GM18861 (cell line): ENCODE measurements at regions not wholly inside any gene's neighbourhood (a gene's known extent, or its start where the extent isn't known, plus 50 kb on each side); places are given as distances from the start of the nearest gene placed in this dataset.
"Not testable (repeated sequence)": the region's sequence is repeated elsewhere in the genome, so short reads cannot be mapped to it uniquely, and the experiment has no call there.

Experiments used
- ATAC-seq: cut with Tn5 transposase; IDR thresholded peaks from one replicate; pipeline ENCODE4 v1.9.1; 2021; ENCODE audit not compliant: unreplicated experiment

DNA sequence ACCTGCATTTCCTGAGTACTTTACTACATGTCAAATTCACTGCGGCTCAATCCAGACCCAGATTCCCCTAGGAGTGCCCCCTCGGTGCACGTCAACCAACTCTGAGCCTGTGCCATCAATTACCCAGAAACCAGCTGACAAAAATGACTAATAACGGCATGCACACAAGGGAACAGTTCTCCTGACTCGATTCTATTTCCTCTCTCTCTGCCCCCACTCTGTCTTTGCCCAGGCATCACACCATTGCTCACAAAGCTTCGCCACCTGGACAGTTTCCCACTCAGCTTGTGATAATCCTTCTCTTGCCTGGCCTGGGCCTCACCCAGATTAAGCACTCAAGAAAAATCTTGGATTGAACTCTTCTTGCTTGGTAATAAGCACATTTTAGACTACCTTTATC lies 115.3 kb upstream of the NDUFV2 start:
- ATAC-seq = no peak

- peak; percentile 78 for ATAC-seq
Measured at GRCh38 chr18:8988260-8988871, 114.1 kb upstream of the NDUFV2 start.

- ATAC-seq = no peak
Measured at GRCh38 chr18:8989017-8989416, 113.5 kb upstream of the NDUFV2 start.

DNA sequence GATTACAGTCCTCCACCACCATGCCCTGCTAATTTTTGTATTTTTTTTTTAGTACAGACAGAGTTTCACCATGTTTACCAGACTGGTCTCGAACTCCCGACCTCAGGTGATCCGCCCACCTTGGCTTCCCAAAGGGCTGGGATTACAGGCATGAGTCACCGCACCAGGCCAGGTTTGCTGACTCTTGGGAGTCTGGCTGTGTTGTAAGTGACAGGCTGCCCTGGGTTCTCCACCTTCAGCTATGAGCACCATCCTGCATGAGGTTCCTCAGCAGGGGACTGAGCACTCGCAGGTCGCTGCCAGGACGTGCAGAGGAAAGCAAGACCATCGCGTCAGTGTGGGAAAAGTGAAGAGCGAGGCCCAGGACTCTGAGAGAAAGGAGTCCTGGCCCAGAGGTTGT lies 112.6 kb upstream of the NDUFV2 start:
- ATAC-seq = no peak

DNA sequence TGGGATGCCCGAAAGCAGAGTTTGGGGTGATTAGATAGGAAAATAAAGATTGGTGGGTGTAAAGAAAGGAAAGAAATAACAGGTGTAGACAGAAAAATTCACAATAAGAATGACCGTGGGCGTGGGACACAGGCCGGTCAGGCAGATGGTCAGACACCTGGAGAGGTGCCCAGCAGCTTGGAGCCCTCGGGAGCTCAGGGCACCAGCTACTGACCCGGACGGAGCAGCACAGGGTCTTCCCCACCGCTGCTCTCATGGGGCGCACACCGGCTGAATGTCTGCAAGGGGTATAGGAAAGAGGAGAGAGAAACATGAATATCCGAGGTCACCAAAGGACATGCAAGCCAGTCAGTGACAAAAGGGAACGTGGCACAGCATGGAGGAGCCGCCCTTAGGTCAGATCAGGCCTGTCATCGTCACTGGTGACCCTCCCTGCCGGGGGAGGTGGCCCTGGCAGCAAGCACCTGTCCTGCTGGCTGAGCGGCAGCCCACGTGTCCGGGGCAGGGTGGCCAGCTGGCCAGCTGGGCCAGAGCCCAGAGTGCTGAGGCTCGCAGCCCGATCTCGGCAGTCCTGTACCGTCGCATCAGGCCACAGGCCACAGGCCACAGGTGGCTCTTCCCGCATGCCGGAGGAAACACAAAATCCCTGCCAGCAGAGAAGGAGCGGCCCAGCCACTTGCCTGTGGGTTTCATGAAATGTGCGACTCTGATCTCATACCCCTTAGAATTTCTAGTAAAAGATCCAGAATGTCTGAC lies 112.0 kb upstream of the NDUFV2 start:
- ATAC-seq = no peak

GRCh38 chr18:8991155-8991554 lies 111.3 kb upstream of the NDUFV2 start:
- no peak for ATAC-seq

DNA sequence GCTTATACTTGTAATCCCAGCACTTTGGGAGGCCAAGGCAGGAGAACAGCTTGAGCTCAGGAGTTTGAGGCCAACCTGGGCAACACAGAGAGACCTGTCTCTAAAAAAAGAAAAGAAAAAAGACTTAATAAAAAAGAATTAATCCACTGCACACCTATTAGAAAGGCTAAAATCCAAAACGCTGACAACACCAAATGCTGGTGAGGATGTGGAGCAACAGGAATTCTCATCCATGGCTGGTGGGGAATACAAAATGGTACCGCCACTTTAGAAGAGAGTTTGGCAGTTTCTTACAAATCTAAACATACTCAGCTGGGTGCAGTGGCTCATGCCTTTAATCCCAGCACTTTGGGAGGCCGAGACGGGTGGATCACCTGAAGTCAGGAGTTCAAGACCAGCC lies 110.0 kb upstream of the NDUFV2 start:
- not testable (repeated sequence) for ATAC-seq

DNA sequence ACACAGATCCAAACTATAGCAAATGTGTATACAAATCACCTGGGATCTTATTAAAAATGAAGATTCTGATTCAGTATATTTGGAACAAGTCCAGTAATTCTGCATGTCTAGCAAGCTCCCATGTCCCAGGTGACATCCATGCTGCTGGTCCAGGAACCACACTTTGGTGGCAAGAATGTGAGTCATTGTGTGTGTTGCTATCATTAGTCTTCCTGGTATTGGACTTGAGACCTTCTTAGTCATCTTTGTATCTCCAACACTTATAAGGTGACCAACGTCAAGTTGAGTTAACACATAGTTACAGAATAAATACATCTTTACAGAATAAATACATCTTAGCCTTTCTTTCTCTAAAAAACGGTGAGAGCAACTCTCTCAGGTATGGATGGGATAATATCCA lies 107.9 kb upstream of the NDUFV2 start:
- ATAC-seq = no peak

DNA sequence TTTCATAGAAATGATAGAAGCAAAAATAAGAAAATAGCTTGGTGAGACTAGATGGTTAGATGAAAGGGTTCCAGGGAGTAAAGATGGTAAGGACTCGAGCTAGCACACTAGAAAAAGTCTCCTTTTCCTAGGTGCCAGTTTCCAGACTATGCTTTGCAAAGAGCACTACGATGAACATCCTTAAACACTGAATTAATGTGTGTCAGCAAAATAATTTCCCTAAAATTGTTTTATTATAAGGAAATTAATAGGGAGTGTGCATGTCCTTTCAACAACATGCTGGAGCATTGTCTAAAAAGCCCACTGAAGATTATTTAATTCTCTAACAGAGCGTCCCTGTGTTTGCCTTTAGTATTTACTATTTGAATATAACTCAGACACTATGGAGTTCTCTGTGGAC lies 107.4 kb upstream of the NDUFV2 start:
- no peak for ATAC-seq

- ATAC-seq = no peak
Measured at GRCh38 chr18:8996771-8997432, 105.6 kb upstream of the NDUFV2 start.

GRCh38 chr18:8997634-8998033 lies 104.9 kb upstream of the NDUFV2 start:
- no peak for ATAC-seq

DNA sequence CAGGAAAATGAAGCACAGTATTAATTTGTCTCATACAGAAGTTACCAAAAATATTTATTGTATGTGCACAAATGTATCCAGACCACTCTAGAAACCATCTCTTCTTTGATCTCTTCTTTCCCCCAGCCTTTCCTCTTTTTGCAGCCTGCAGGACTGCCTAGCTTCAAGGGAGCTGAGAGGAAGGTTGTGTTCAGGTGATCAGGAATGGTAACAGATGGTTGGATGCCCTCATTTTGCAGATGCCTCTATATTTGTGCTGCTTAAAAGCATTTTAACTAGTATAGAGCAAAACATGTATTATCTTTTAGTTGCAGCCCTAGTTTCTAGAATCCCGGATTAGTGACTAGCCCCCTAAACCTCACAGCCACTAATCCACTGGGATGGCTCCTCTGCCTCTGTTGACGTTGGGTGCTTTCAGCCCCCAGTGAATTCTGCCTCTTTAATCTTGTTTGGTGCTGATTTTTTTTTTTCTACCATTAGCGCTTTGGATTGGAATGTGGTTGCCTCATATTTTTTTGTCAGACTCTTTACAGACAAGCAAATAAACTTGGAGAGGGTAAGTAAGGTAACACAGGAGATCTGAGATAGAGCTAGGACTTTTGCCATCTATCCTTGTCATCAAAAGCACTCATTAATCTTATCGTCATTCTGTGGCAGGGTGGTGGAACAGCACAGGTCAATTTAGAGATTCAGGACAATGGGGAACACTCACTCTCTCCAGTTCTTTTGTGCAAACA lies 103.8 kb upstream of the NDUFV2 start:
- no peak for ATAC-seq

- ATAC-seq = no peak
Measured at GRCh38 chr18:8999872-9000271, 102.6 kb upstream of the NDUFV2 start.

DNA sequence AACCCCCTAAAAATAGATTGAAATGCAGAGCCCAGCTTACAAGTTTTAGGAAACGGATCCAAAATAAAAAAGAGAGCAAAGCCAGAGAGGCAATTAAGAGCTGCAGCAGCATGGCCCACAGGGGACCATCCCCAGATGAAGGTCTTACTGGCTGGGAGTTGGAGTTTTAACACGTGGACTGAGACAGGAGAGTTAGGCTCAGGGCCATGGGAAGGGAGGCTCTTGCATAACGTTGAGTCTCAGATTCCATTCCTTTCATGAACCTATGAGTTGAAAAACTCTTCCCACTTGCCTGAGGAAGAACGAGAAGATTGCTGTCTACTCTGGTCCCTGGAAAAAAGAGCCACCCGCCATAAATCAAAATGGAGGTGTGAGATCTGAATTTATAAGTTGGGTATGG lies 101.8 kb upstream of the NDUFV2 start:
- no peak for ATAC-seq

DNA sequence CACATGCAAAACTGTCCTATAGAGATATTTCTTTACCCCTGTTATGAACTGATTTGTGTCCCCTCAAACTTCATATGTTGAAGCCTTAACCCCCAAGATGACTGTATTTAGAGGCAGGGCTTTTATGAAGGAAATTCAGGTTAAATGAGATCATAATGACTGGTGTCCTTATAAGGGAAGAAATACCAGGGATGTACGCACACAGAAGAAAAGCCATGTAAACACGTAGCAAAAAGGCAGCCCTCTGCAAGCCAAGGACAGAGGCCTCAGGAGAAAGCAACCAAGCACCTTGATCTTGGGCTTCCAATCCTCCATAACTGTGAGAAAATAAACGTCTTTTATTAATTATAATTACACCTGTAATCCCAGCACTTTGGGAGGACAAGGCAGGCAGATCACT lies 101.3 kb upstream of the NDUFV2 start:
- ATAC-seq = no peak

DNA sequence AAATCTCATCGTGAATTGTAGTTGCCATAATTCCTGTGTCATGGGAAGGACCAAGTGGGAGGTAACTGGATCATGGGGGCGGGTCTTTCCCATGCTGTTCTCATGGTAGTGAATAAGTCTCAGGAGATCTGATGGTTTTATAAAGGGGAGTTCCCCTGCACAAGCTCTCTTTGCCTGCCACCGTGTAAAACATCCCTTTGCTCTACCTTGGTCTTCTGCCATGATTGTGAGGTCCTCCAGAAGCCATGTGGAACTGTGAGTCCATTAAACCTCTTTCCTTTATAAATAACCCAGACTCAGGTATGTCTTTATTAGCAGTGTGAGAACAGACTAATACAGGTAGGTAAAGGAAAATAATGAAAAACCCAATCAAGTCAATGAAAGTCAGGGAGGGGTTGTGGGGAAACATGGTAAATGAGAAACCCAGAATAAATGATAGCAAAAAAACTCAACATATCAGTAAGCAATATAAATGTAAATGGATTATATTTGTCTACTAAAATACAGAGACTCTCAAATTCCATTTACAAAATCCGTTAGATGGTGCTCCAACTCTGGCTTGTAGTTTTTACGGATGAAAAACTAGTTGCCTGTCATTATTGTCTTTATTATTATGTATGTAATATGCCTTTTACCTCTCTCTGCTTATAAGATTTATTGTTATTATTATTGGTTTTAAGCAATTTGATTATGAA lies 98.9 kb upstream of the NDUFV2 start:
- ATAC-seq = no peak

DNA sequence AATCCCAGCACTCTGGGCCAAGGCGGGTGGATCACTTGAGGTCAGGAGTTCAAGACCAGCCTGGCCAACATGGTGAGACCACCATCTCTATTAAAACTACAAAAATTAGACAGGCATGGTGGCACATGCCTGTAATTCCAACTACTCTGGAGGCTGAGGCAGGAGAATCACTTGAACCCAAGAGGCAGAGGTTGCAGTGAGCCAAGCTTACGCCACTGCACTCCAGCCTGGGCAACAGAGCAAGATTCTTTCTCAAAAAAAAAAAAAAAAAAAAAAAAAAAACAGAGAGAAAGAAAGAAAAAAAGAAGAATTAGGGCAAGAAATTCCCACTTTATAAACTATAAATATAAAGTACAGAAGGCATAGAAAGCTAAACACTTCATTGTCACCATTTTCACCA lies 98.2 kb upstream of the NDUFV2 start:
- ATAC-seq = not testable (repeated sequence)

DNA sequence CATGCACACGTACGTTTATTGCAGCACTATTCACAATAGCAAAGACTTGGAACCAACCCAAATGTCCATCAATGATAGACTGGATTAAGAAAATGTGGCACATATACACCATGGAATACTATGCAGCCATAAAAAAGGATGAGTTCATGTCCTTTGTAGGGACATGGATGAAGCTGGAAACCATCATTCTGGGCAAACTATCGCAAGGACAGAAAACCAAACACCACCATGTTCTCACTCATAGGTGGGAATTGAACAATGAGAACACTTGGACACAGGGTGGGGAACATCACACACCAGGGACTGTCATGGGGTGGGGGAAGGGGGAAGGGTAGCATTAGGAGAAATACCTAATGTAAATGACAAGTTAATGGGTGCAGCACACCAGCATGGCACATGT lies 94.8 kb upstream of the NDUFV2 start:
- not testable (repeated sequence) for ATAC-seq

GRCh38 chr18:9008200-9008708 lies 94.2 kb upstream of the NDUFV2 start:
- no peak for ATAC-seq

GRCh38 chr18:9008709-9009635 lies 93.5 kb upstream of the NDUFV2 start:
- no peak for ATAC-seq
